GM12878 (cell line): ENCODE measurements at regions not wholly inside any gene's neighbourhood (a gene's known extent, or its start where the extent isn't known, plus 50 kb on each side); places are given as distances from the start of the nearest gene placed in this dataset.

Experiments
- ATAC-seq: fragments of 200-7000 bp; cut with Tn5 transposase; 3 replicates; pipeline ENCODE4 v1.9.1; 2020; ENCODE audit warnings: mild to moderate bottlenecking, moderate library complexity
- BruUV-seq: library from RNA; stranded (reverse); fragments of 400-500 nt; replicated peaks from 2 replicates; lab custom pipeline; 2021; lab: Mats Ljungman, UMichigan
- CTCF ChIA-PET: fragments of 300-600 bp; sonication (Branson Sonifier 250); formaldehyde crosslinking; extraction: SDS; loops from one replicate; lab custom pipeline; 2021; ENCODE audit warnings: inconsistent platforms; lab: Yijun Ruan, JAX
- POLR2A ChIA-PET: fragments of 350-600 bp; formaldehyde crosslinking; extraction: SDS; loops from one replicate; lab custom pipeline; 2021; ENCODE audit warnings: inconsistent platforms; lab: Charles Lee
- RAD21 ChIA-PET: fragments of 300-600 bp; sonication (Branson Sonifier 250); formaldehyde crosslinking; loops from one replicate; lab custom pipeline; 2023; ENCODE audit warnings: antibody characterized with exemption; ENCODE audit not compliant: unreplicated experiment; lab: Charles Lee
- SMC1A ChIA-PET: fragments of 300-600 bp; sonication (Branson Sonifier 250); formaldehyde crosslinking; loops from one replicate; lab custom pipeline; 2023; ENCODE audit not compliant: unreplicated experiment, uncharacterized antibody; lab: Charles Lee
- DNase-seq: peaks from one replicate; pipeline ENCODE4 v3.0.0-alpha.2; 2011; ENCODE audit warnings: low read depth, low spot score
- FAIRE-seq: peaks from 3 replicates; lab custom pipeline; 2011; peaks lifted over from hg19 to GRCh38; lab: Jason Lieb, UNC
- H2AFZ ChIP-seq: 2 replicates; pipeline ENCODE4 v1.6.0; 2011; ENCODE audit warnings: low read depth, low read length, control low read depth; ENCODE audit not compliant: control insufficient read depth
- H3K27ac ChIP-seq: 2 replicates; pipeline ENCODE4 v1.5.1; 2011; ENCODE audit warnings: control low read depth; ENCODE audit not compliant: control insufficient read depth, insufficient read depth
- H3K27me3 ChIP-seq, 2 experiments: replicated peaks in 1 of 2; 2 replicates each; pipeline versions ENCODE4 v1.6.0 to v1.6.1; 2011; ENCODE audit warnings: low read length in 1 of 2; ENCODE audit not compliant: control insufficient read depth in 2 of 2, insufficient read depth in 2 of 2
- H3K36me3 ChIP-seq, 2 experiments: 2 replicates each; pipeline ENCODE4 v1.5.1; 2011; ENCODE audit warnings: low read length in 1 of 2; ENCODE audit not compliant: control insufficient read depth in 2 of 2, insufficient read depth in 2 of 2
- H3K4me1 ChIP-seq: 2 replicates; pipeline ENCODE4 v1.6.1; 2011; ENCODE audit warnings: mild to moderate bottlenecking, low read length, moderate library complexity, mixed read lengths; ENCODE audit not compliant: control insufficient read depth, insufficient read depth
- H3K4me2 ChIP-seq: 2 replicates; pipeline ENCODE4 v1.6.0; 2011; ENCODE audit warnings: control low read depth; ENCODE audit not compliant: control insufficient read depth, insufficient read depth
- H3K4me3 ChIP-seq: fragments of 200-600 bp; sonication (generic); 2 replicates; pipeline ENCODE4 v1.5.1; 2016
- H3K79me2 ChIP-seq: 2 replicates; pipeline ENCODE4 v1.6.0; 2011; ENCODE audit warnings: low read length; ENCODE audit not compliant: control insufficient read depth, insufficient read depth
- H3K9ac ChIP-seq: 2 replicates; pipeline ENCODE4 v1.8.0; 2011; ENCODE audit warnings: low read length, control low read depth, mixed read lengths; ENCODE audit not compliant: control insufficient read depth, insufficient read depth
- H3K9me3 ChIP-seq: replicated peaks from 3 replicates; pipeline ENCODE4 v1.5.1; 2011; ENCODE audit warnings: mild to moderate bottlenecking, low read length; ENCODE audit not compliant: control insufficient read depth, insufficient read depth
- H4K20me1 ChIP-seq: 2 replicates; pipeline ENCODE4 v1.6.0; 2011; ENCODE audit not compliant: control insufficient read depth, insufficient read depth
- BHLHE40 ChIP-seq, 2 experiments: fragments of 450-650 bp in 1 of 2; IDR thresholded peaks; 2 replicates each; pipeline ENCODE4 v1.6.1; 2011 to 2017; ENCODE audit warnings: low read depth in 2 of 2, borderline replicate concordance in 1 of 2, improper control_type of control experiment in 1 of 2, low read length in 1 of 2, mild to moderate bottlenecking in 1 of 2
- CBFB ChIP-seq: IDR thresholded peaks from 2 replicates; pipeline ENCODE4 v1.6.1; 2016; ENCODE audit warnings: antibody characterized with exemption, low read depth
- CHD1 ChIP-seq: IDR thresholded peaks from 2 replicates; pipeline ENCODE4 v1.6.1; 2012; ENCODE audit warnings: low read depth, low read length, improper control_type of control experiment
- CREM ChIP-seq: IDR thresholded peaks from 2 replicates; pipeline ENCODE4 v1.6.1; 2014; ENCODE audit warnings: antibody characterized with exemption, low read depth
- CTCF ChIP-seq, 3 experiments: IDR thresholded peaks in 2 of 3; conservative IDR thresholded peaks in 1 of 3; 2 replicates each; pipeline ENCODE4 v1.5.1; 2011; ENCODE audit warnings: low read depth in 3 of 3, low read length in 3 of 3, mild to moderate bottlenecking in 3 of 3, control low read depth in 2 of 3, moderate library complexity in 2 of 3, inconsistent platforms in 1 of 3, mixed read lengths in 1 of 3; ENCODE audit not compliant: control insufficient read depth in 2 of 3, insufficient read depth in 1 of 3; ENCODE audit errors: extremely low read depth in 1 of 3
- EGR1 ChIP-seq, 2 experiments: IDR thresholded peaks; 1 replicate in 1 of 2; 2 replicates in 1 of 2; pipeline ENCODE4 v1.6.1; 2011 to 2012; ENCODE audit warnings: low read depth in 2 of 2, low read length in 2 of 2, borderline replicate concordance in 1 of 2, mild to moderate bottlenecking in 1 of 2, moderate library complexity in 1 of 2
- EP300 ChIP-seq, 2 experiments: fragments of 150-350 bp in 1 of 2; IDR thresholded peaks; 2 replicates each; pipeline ENCODE4 v1.6.1; 2011 to 2012; ENCODE audit warnings: low read depth in 2 of 2, low read length in 2 of 2, borderline replicate concordance in 1 of 2, improper control_type of control experiment in 1 of 2, inconsistent platforms in 1 of 2; ENCODE audit not compliant: control insufficient read depth in 1 of 2
- ESRRA ChIP-seq: IDR thresholded peaks from 2 replicates; pipeline ENCODE4 v1.6.1; 2012; ENCODE audit warnings: mild to moderate bottlenecking, low read length, improper control_type of control experiment
- EZH2 ChIP-seq: IDR thresholded peaks from 2 replicates; pipeline ENCODE4 v1.6.1; 2012; ENCODE audit warnings: low read depth, mild to moderate bottlenecking, control low read depth, inconsistent platforms, low read length, borderline replicate concordance; ENCODE audit not compliant: control insufficient read depth
- JUND ChIP-seq: IDR thresholded peaks from 2 replicates; pipeline ENCODE4 v1.6.1; 2012; ENCODE audit warnings: low read depth, mild to moderate bottlenecking, low read length, improper control_type of control experiment, moderate library complexity
- KLF5 ChIP-seq: fragments of 450-650 bp; IDR thresholded peaks from 2 replicates; pipeline ENCODE4 v1.6.1; 2014; ENCODE audit warnings: mild to moderate bottlenecking; ENCODE audit not compliant: partially characterized antibody
- LARP7 ChIP-seq: fragments of 450-650 bp; IDR thresholded peaks from 2 replicates; pipeline ENCODE4 v1.6.1; 2017; ENCODE audit warnings: mild to moderate bottlenecking
- MEF2A ChIP-seq: IDR thresholded peaks from 2 replicates; pipeline ENCODE4 v1.6.1; 2011; ENCODE audit warnings: low read depth, mild to moderate bottlenecking, low read length, moderate library complexity; ENCODE audit not compliant: insufficient read depth
- MTA2 ChIP-seq: fragments of 450-650 bp; IDR thresholded peaks from 2 replicates; pipeline ENCODE4 v1.6.1; 2016; ENCODE audit warnings: low read depth, mild to moderate bottlenecking, moderate library complexity
- NR2C1 ChIP-seq: fragments of 450-650 bp; IDR thresholded peaks from 2 replicates; pipeline ENCODE4 v1.6.1; 2017; ENCODE audit warnings: antibody characterized with exemption, mild to moderate bottlenecking, moderate library complexity
- POLR2AphosphoS5 ChIP-seq: IDR thresholded peaks from 2 replicates; pipeline ENCODE4 v1.6.1; 2011; ENCODE audit warnings: mild to moderate bottlenecking, low read length, inconsistent platforms
- RAD21 ChIP-seq: IDR thresholded peaks from 2 replicates; pipeline ENCODE4 v1.6.1; 2011; ENCODE audit warnings: mild to moderate bottlenecking, low read depth, low read length, moderate library complexity; ENCODE audit not compliant: insufficient read depth
- STAT1 ChIP-seq: fragments of 450-650 bp; conservative IDR thresholded peaks from 2 replicates; pipeline ENCODE4 v1.6.1; 2014; ENCODE audit warnings: antibody characterized with exemption, mild to moderate bottlenecking
- USF1 ChIP-seq: IDR thresholded peaks from 2 replicates; pipeline ENCODE4 v1.6.1; 2011; ENCODE audit warnings: borderline replicate concordance, low read depth, mild to moderate bottlenecking, moderate library complexity, mixed read lengths, low read length; ENCODE audit not compliant: insufficient read depth; ENCODE audit errors: extremely low read length
- WGBS: methylation state at CpG from one replicate; pipeline ENCODE4 v1.1.6; 2016; ENCODE audit warnings: low lambda C conversion rate; ENCODE audit not compliant: insufficient replicate concordance, insufficient coverage; ENCODE audit errors: missing lambda C conversion rate; 5-methylcytosine and 5-hydroxymethylcytosine counted together
- in situ Hi-C: fragments of 300-500 bp; cut with MboI; formaldehyde crosslinking; loops from 9 replicates; pipeline ENCODE4 v1.14.3; 2018; ENCODE audit warnings: mixed read lengths
- intact Hi-C: fragments of 100-400 bp; cut with micrococcal nuclease; formaldehyde crosslinking; loops from one replicate; pipeline ENCODE4 v1.14.2; 2022; ENCODE audit not compliant: unreplicated experiment
- TF ChIP-seq, protein P1 (sequence below): IDR thresholded peaks from 2 replicates; pipeline ENCODE4 v1.6.1; 2012; ENCODE audit warnings: mild to moderate bottlenecking, low read depth, low read length

DNA sequence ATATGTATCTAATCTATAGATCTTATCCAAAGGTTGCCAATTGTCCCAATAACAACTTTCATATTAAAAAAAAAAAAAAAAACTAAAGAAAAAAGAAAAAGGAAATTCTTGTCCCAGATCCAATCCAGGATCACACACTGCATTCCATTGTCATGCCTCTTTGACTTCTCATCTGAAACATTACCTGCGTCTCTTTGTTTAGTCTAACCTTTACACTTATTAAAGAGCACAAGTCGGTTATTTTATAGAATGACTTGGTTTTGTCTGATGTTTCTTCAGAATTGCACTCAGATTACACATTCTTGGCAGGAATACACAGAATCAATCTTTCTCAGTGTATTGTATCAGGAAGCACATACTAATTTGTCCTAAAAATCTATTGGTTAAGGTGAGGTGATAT lies 392.5 kb upstream of the KLHL29 start:
- no peaks in the 10 kb centered on the region for H3K9me3 ChIP-seq
- H3K27me3 ChIP-seq, result no peaks in the 10 kb centered on the region; a peak in 1 of 4 replicates
- H3K9ac ChIP-seq, result no peak overlapping the region
- H2AFZ ChIP-seq, result no peak overlapping the region
- RAD21 ChIA-PET, result no interaction called here
- H3K79me2 ChIP-seq, result no peaks in the 10 kb centered on the region
- no peaks in the 10 kb centered on the region for H4K20me1 ChIP-seq
- DNase-seq (no peak), FAIRE-seq (no peak), ATAC-seq (no peak)
- no peaks in the 10 kb centered on the region for H3K4me1 ChIP-seq
- intact Hi-C loops (no loop called here), in situ Hi-C loops (no loop called here)
- no peaks in the 10 kb centered on the region for H3K36me3 ChIP-seq
- TF ChIP-seq NR2C1 (no peak), CBFB (no peak), POLR2AphosphoS5 (no peak), KLF5 (no peak), ESRRA (no peak), CTCF (IDR thresholded peaks at IDR 0.05 in 2 of 3, conservative IDR thresholded peaks at IDR 0.05 in 1 of 3; ENCODE audit: control insufficient read depth in 2 of 3, extremely low read depth in 1 of 3, insufficient read depth in 1 of 3, low read depth in 3 of 3, low read length in 3 of 3) (no peak), EGR1 (IDR thresholded peaks at IDR 0.05; ENCODE audit: borderline replicate concordance in 1 of 2, low read depth in 2 of 2, low read length in 2 of 2) (no peak), MEF2A (no peak), LARP7 (no peak), EP300 (IDR thresholded peaks at IDR 0.05; ENCODE audit: borderline replicate concordance in 1 of 2, control insufficient read depth in 1 of 2, low read depth in 2 of 2, low read length in 2 of 2) (no peak), MTA2 (no peak), EZH2 (no peak), RAD21 (no peak), STAT1 (no peak), BHLHE40 (IDR thresholded peaks at IDR 0.05; ENCODE audit: borderline replicate concordance in 1 of 2, low read depth in 2 of 2, low read length in 1 of 2) (no peak), CREM (no peak), CHD1 (no peak), JUND (no peak), USF1 (no peak)
- TF ChIP-seq, protein P1, sequence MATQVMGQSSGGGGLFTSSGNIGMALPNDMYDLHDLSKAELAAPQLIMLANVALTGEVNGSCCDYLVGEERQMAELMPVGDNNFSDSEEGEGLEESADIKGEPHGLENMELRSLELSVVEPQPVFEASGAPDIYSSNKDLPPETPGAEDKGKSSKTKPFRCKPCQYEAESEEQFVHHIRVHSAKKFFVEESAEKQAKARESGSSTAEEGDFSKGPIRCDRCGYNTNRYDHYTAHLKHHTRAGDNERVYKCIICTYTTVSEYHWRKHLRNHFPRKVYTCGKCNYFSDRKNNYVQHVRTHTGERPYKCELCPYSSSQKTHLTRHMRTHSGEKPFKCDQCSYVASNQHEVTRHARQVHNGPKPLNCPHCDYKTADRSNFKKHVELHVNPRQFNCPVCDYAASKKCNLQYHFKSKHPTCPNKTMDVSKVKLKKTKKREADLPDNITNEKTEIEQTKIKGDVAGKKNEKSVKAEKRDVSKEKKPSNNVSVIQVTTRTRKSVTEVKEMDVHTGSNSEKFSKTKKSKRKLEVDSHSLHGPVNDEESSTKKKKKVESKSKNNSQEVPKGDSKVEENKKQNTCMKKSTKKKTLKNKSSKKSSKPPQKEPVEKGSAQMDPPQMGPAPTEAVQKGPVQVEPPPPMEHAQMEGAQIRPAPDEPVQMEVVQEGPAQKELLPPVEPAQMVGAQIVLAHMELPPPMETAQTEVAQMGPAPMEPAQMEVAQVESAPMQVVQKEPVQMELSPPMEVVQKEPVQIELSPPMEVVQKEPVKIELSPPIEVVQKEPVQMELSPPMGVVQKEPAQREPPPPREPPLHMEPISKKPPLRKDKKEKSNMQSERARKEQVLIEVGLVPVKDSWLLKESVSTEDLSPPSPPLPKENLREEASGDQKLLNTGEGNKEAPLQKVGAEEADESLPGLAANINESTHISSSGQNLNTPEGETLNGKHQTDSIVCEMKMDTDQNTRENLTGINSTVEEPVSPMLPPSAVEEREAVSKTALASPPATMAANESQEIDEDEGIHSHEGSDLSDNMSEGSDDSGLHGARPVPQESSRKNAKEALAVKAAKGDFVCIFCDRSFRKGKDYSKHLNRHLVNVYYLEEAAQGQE, result no peak
- SMC1A ChIA-PET, result no interaction called here
- CTCF ChIA-PET, result no interaction called here
- BruUV-seq, result no TSS peak
- H3K4me2 ChIP-seq, result no peak overlapping the region
- POLR2A ChIA-PET, result no interaction called here
- H3K27ac ChIP-seq, result no peak overlapping the region
- 57% methylated on average over 2 of the region's 2 CpGs for WGBS
- H3K4me3 ChIP-seq, result no peak overlapping the region
